Activated T-cell treated with anti-CD3 and anti-CD28 coated beads for 48 hours (primary cell): ENCODE measurements at regions not wholly inside any gene's neighbourhood (a gene's known extent, or its start where the extent isn't known, plus 50 kb on each side); places are given as distances from the start of the nearest gene placed in this dataset.

Source experiments
- DNase-seq: peaks from one replicate; pipeline ENCODE4 v3.0.0-alpha.2; 2020; ENCODE audit warnings: low read depth

- no peak for DNase-seq
Measured at GRCh38 chr13:99911965-99912566, 59.5 kb downstream of the ZIC5 start.

- DNase-seq, result no peak
Measured at GRCh38 chr13:99911069-99911964, 60.2 kb downstream of the ZIC5 start.

GRCh38 chr13:99909836-99910619 lies 61.5 kb downstream of the ZIC5 start:
- no peak for DNase-seq

- no peak for DNase-seq
Measured at GRCh38 chr13:99909097-99909835, 62.3 kb downstream of the ZIC5 start.

GRCh38 chr13:99908140-99908803 lies 63.3 kb downstream of the ZIC5 start:
- no peak for DNase-seq

GRCh38 chr13:99907627-99908026 lies 63.9 kb downstream of the ZIC5 start:
- no peak for DNase-seq

GRCh38 chr13:99907038-99907437 lies 64.5 kb downstream of the ZIC5 start:
- DNase-seq, result no peak

- no peak for DNase-seq
Measured at GRCh38 chr13:99905814-99906213, 65.8 kb downstream of the ZIC5 start.

GRCh38 chr13:99905224-99905623 lies 66.3 kb downstream of the ZIC5 start:
- no peak for DNase-seq

GRCh38 chr13:99903140-99903539 lies 68.4 kb downstream of the ZIC5 start:
- DNase-seq, result no peak

GRCh38 chr13:99902657-99903056 lies 68.9 kb downstream of the ZIC5 start:
- no peak for DNase-seq

GRCh38 chr13:99900960-99901359 lies 70.6 kb downstream of the ZIC5 start:
- DNase-seq, result no peak

- no peak for DNase-seq
Measured at GRCh38 chr13:99898421-99898820, 73.1 kb downstream of the ZIC5 start.

GRCh38 chr13:99897076-99897440 lies 74.5 kb downstream of the ZIC5 start:
- no peak for DNase-seq

GRCh38 chr13:99896369-99897075 lies 75.0 kb downstream of the ZIC5 start:
- DNase-seq, result no peak

GRCh38 chr13:99895444-99896368 lies 75.9 kb downstream of the ZIC5 start:
- DNase-seq, result no peak

- DNase-seq, result no peak
Measured at GRCh38 chr13:99894840-99895443, 76.6 kb downstream of the ZIC5 start.

GRCh38 chr13:99894105-99894839 lies 77.3 kb downstream of the ZIC5 start:
- DNase-seq, result no peak

- DNase-seq, result no peak
Measured at GRCh38 chr13:99893567-99893966, 78.0 kb downstream of the ZIC5 start.
